PFSK-1 (cell line): ENCODE measurements at regions not wholly inside any gene's neighbourhood (a gene's known extent, or its start where the extent isn't known, plus 50 kb on each side); places are given as distances from the start of the nearest gene placed in this dataset.

Experiments used
- FOXP2 ChIP-seq: optimal IDR thresholded peaks from 2 replicates; pipeline ENCODE3; 2011; ENCODE audit warnings: borderline replicate concordance, control low read depth, inconsistent platforms; ENCODE audit not compliant: insufficient read depth; ENCODE audit errors: extremely low read length, extremely low read depth
- POLR2AphosphoS5 ChIP-seq: IDR thresholded peaks from 2 replicates; pipeline ENCODE4 v1.6.1; 2012; ENCODE audit warnings: low read depth, mild to moderate bottlenecking, control low read depth, low read length, moderate library complexity
- REST ChIP-seq, 2 experiments: IDR thresholded peaks; 2 replicates each; pipeline versions ENCODE4 v1.6.1 to v1.8.0; 2011 to 2012; ENCODE audit warnings: low read depth in 2 of 2, low read length in 2 of 2, control low read depth in 1 of 2, inconsistent platforms in 1 of 2, mild to moderate bottlenecking in 1 of 2, moderate library complexity in 1 of 2; ENCODE audit not compliant: insufficient read depth in 1 of 2
- SIN3A ChIP-seq: IDR thresholded peaks from 2 replicates; pipeline ENCODE4 v1.6.1; 2012; ENCODE audit warnings: mild to moderate bottlenecking, low read length, moderate library complexity, borderline replicate concordance; ENCODE audit not compliant: insufficient read depth
- TAF1 ChIP-seq: IDR thresholded peaks from 2 replicates; pipeline ENCODE4 v1.6.1; 2012; ENCODE audit warnings: low read length, control low read depth, borderline replicate concordance; ENCODE audit not compliant: insufficient read depth

GRCh38 chr7:25928549-25929330 is 223.3 kb upstream of the NFE2L3 start:
- TF ChIP-seq FOXP2, result no peak
- TF ChIP-seq POLR2AphosphoS5, result no peak
- no peak for TF ChIP-seq REST (IDR thresholded peaks at IDR 0.05; ENCODE audit: insufficient read depth in 1 of 2, low read depth in 2 of 2, low read length in 2 of 2)
- TF ChIP-seq SIN3A, result no peak
- TF ChIP-seq TAF1, result no peak

GRCh38 chr7:25929448-25929847 is 222.6 kb upstream of the NFE2L3 start:
- TF ChIP-seq TAF1 (no peak), POLR2AphosphoS5 (no peak), SIN3A (no peak), FOXP2 (no peak), REST (IDR thresholded peaks at IDR 0.05; ENCODE audit: insufficient read depth in 1 of 2, low read depth in 2 of 2, low read length in 2 of 2) (no peak)

- TF ChIP-seq REST (IDR thresholded peaks at IDR 0.05; ENCODE audit: insufficient read depth in 1 of 2, low read depth in 2 of 2, low read length in 2 of 2), result no peak
- no peak for TF ChIP-seq SIN3A
- TF ChIP-seq POLR2AphosphoS5, result no peak
- no peak for TF ChIP-seq TAF1
- no peak for TF ChIP-seq FOXP2
These were observed 221.4 kb upstream of the NFE2L3 start for GRCh38 chr7:25930492-25931048.

- no peak for TF ChIP-seq TAF1
- TF ChIP-seq POLR2AphosphoS5, result no peak
- no peak for TF ChIP-seq SIN3A
- TF ChIP-seq FOXP2, result no peak
- TF ChIP-seq REST (IDR thresholded peaks at IDR 0.05; ENCODE audit: insufficient read depth in 1 of 2, low read depth in 2 of 2, low read length in 2 of 2), result no peak
These were observed 220.8 kb upstream of the NFE2L3 start for GRCh38 chr7:25931156-25931555.
